ENCODE measurements at regions not wholly inside any gene's neighbourhood (a gene's known extent, or its start where the extent isn't known, plus 50 kb on each side); places are given as distances from the start of the nearest gene placed in this dataset.

GRCh38 chr7:155381852-155382801, 75.8 kb upstream of the EN2 start:
- TF ChIP-seq FOXP2 (optimal IDR thresholded peaks at IDR 0.05; ENCODE audit: borderline replicate concordance, extremely low read depth, extremely low read length, insufficient read depth) (no peak), TAF1 (IDR thresholded peaks at IDR 0.05; ENCODE audit: borderline replicate concordance, insufficient read depth, low read length) (no peak), SIN3A (IDR thresholded peaks at IDR 0.05; ENCODE audit: borderline replicate concordance, insufficient read depth, low read length) (no peak), REST (IDR thresholded peaks at IDR 0.05; ENCODE audit: insufficient read depth in 1 of 2, low read depth in 2 of 2, low read length in 2 of 2) (no peak), POLR2AphosphoS5 (IDR thresholded peaks at IDR 0.05; ENCODE audit: low read depth, low read length) (no peak)

DNA sequence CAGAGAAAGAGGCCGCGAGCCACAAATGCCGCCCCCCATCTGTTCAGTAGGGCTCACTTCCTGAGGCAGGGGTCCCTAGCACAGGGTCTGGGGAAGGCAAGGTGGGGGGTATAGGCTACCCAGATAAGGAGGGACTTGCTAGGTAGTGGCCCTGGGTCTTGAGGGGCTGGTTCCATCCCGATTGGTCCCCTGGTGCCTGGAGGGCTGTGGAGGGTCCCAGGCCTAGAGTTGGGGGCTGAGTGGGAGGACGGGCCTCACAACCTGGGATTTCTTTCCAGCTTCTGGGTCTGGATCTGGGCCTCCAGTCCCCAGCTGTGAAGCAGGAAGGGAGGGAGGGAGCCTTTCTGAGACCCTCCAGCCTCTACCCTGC, 75.1 kb upstream of the EN2 start:
- no peak for TF ChIP-seq SIN3A (IDR thresholded peaks at IDR 0.05; ENCODE audit: borderline replicate concordance, insufficient read depth, low read length)

GRCh38 chr7:155383756-155384491, 74.0 kb upstream of the EN2 start:
- no peak for TF ChIP-seq FOXP2 (optimal IDR thresholded peaks at IDR 0.05; ENCODE audit: borderline replicate concordance, extremely low read depth, extremely low read length, insufficient read depth)

- TF ChIP-seq FOXP2 (optimal IDR thresholded peaks at IDR 0.05; ENCODE audit: borderline replicate concordance, extremely low read depth, extremely low read length, insufficient read depth) (no peak), TAF1 (IDR thresholded peaks at IDR 0.05; ENCODE audit: borderline replicate concordance, insufficient read depth, low read length) (no peak), SIN3A (IDR thresholded peaks at IDR 0.05; ENCODE audit: borderline replicate concordance, insufficient read depth, low read length) (no peak), POLR2AphosphoS5 (IDR thresholded peaks at IDR 0.05; ENCODE audit: low read depth, low read length) (no peak), REST (IDR thresholded peaks at IDR 0.05; ENCODE audit: insufficient read depth in 1 of 2, low read depth in 2 of 2, low read length in 2 of 2) (no peak)
Measured at GRCh38 chr7:155384751-155385150, 73.2 kb upstream of the EN2 start.

DNA sequence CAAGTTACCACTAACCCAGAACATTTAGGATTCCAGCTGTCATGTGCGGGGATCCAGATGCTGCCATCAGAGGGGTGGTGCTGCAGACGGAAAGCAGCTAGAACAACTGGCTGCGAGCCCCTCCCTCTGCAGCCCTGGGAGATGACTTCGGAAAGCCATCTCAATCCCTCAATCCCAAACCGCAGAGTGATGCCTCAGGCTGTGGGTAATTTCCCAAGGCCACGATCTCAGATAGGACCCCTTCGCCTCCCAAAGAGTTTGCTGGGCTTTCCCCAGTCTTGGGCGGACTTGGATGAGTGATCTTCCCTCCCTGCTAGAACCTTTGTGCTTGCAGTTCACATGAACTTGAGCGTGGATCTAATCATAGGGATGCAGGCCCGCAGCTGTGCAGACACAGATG, 71.3 kb upstream of the EN2 start:
- TF ChIP-seq POLR2AphosphoS5 (IDR thresholded peaks at IDR 0.05; ENCODE audit: low read depth, low read length) (no peak), SIN3A (IDR thresholded peaks at IDR 0.05; ENCODE audit: borderline replicate concordance, insufficient read depth, low read length) (no peak), TAF1 (IDR thresholded peaks at IDR 0.05; ENCODE audit: borderline replicate concordance, insufficient read depth, low read length) (no peak), REST (IDR thresholded peaks at IDR 0.05; ENCODE audit: insufficient read depth in 1 of 2, low read depth in 2 of 2, low read length in 2 of 2) (no peak), FOXP2 (optimal IDR thresholded peaks at IDR 0.05; ENCODE audit: borderline replicate concordance, extremely low read depth, extremely low read length, insufficient read depth) (no peak)

DNA sequence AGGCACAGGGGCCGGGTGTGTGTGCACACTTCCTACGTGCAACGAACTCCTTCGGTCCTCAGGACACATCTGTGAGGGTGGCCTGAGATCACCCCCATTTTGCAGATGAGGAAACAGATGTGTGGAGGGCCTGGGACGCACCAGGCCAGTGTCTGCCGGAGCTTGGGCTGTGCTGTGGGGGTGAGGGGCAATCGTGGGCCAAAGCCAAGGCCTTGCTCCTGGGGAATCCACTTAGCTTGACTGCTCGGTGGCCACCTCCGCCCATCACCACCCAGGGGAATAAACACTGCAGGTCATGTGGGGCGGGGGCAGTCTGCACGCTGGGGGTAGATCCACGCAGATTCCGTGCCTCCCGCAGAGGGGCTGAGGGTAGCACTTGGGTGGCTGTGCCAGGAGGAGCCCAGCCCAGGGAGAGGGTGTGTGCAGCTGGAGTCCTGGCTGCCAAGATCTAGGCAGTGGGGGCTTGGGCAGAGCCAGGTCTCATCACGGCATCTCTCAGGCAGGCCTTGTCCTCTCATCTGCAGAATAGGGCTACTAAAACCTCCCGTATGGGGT, 70.8 kb upstream of the EN2 start:
- TF ChIP-seq FOXP2 (optimal IDR thresholded peaks at IDR 0.05; ENCODE audit: borderline replicate concordance, extremely low read depth, extremely low read length, insufficient read depth) (no peak), SIN3A (IDR thresholded peaks at IDR 0.05; ENCODE audit: borderline replicate concordance, insufficient read depth, low read length) (no peak), POLR2AphosphoS5 (IDR thresholded peaks at IDR 0.05; ENCODE audit: low read depth, low read length) (no peak), REST (IDR thresholded peaks at IDR 0.05; ENCODE audit: insufficient read depth in 1 of 2, low read depth in 2 of 2, low read length in 2 of 2) (no peak), TAF1 (IDR thresholded peaks at IDR 0.05; ENCODE audit: borderline replicate concordance, insufficient read depth, low read length) (no peak)
